IPS DF 4.7 (cell line): ENCODE measurements at regions not wholly inside any gene's neighbourhood (a gene's known extent, or its start where the extent isn't known, plus 50 kb on each side); places are given as distances from the start of the nearest gene placed in this dataset.

Source experiments
- DNase-seq: peaks from one replicate; pipeline ENCODE4 v3.0.0-alpha.2; 2013; ENCODE audit warnings: low spot score; ENCODE audit errors: extremely low read depth

DNA sequence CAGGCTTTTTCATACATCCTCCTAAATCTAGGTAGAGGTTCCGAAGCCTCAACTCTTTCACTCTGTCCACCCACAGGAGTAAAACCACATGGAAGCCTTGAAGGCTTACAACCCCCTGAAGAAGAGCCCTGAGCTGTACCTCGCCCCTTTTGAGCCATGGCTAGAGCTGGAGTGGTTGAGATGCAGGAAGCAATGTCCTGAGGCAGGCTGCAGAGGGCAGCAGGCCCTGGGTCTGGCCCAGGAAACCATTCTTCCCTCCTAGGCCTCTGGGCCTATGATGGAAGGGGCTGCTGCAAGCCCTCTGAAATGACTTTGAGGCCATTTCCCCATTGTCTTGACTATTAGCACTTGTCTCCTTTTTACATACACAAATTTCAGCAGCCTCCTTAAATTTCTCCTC lies 1503.0 kb downstream of the KCNT2 start:
- DNase-seq, result no peak

DNA sequence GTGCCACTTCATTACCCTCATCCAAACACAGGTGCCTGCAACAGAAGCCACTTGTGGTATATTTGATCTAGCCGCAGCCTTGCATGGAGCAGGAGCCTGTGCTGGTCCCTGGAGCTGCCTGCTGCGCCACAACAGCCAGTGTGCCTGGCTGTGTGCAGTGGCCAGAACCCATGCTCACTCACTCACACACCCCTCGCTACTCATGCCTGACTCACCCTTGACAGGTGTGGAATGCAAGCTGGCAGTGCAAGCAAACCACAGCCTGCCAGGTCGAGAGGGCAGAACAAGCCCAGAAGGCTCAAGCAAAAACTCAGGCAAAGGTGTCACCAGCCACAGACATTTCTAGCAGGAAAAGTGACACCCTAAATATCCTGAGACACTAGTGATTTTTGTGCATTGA lies 1510.9 kb downstream of the KCNT2 start:
- no peak for DNase-seq

DNA sequence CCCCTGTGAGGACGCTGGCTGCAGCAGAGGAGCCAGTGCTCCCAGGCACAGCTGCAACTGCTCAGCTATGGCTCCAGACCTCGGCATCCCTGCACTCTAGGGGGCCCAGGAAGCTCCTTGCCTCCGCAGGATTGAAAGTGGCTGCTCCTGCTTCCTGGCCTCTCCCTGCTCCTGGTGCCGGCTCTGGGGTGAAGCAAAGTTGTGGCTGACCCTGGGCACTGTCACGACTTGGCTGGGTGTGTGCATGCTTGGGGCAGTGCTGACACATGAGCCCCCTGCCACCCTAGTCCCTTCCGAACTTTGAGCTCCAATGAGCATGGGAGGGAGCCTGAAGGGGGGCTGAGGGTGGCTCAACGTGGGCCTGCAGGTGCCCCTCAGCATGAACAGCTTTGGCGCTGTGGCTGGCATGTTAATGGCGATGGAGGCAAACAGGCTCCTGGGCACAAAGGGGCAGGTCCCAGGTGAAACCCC lies 1512.2 kb downstream of the KCNT2 start:
- DNase-seq, result no peak

DNA sequence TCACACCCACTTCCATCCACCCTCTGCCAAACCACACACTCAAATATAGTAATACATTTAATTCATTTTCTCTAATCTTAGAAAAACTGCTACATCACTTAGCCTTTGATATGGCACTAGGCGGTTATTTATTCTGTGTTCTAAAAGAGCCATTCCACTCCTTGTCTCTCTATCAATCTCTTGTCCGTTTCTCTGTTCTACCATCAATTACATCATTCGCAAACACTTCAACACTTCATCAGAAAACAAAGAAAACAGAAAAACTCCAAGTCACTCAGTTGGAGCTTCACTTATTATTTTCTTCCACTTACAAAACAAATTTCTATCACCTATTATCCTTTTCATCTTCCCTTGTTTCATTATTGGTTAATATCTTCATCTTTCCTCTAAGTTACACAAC lies 1523.0 kb downstream of the KCNT2 start:
- no peak for DNase-seq

DNA sequence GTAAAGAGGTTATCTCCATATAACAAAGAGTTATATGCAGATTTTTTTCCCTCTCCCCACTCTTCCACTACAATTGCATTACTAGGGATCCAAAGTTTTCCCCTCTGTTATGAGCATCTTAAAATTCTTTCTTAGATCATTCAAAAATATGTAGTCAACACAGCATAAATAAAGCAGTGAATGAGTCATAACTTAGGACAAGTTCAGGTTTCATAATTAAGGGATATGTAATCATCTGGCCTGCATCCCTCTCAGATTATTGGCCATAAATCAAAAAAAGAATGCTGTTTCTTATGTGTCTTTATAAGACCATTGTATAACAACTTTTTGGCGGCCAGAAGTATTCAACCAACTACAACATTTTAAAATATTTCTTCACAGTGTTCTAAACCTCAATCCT lies 1526.1 kb downstream of the KCNT2 start:
- DNase-seq, result no peak

DNA sequence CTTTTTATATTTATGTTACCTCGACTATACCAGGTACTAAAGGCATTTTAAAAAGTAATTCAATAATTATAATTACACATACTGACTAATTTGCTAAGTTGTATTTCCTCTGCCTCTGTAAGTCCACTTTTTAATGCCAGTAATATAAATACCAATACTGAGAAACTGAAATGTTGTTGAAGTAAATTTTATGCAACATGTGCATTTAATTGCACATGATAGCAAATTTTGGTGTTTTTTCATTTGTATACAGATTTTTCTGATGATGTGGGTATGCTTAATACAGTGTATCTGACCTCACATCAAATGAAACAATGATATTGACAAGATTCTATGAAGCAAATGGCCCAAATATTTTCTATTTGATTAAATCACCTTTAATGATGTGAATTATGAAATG lies 1531.6 kb downstream of the KCNT2 start:
- no peak for DNase-seq

DNA sequence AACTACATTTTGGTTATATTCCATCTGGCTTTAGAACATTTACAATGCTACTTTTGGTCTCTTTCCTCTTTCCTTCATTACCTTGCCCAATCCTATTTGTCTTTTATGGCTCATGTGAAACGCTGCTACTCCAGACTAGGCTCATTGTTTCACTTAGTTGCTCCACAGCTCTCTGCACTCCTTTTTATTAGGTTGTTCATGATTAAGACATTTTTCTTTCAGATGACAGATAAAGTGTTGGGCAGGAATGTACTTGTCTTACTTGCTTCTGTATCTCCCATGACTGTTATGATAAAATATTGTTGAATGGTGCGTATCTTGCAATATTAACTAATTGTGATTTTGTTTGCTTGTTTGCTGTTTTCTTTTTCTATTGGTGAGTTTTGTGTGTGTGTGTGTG lies 1532.3 kb downstream of the KCNT2 start:
- DNase-seq, result no peak

DNA sequence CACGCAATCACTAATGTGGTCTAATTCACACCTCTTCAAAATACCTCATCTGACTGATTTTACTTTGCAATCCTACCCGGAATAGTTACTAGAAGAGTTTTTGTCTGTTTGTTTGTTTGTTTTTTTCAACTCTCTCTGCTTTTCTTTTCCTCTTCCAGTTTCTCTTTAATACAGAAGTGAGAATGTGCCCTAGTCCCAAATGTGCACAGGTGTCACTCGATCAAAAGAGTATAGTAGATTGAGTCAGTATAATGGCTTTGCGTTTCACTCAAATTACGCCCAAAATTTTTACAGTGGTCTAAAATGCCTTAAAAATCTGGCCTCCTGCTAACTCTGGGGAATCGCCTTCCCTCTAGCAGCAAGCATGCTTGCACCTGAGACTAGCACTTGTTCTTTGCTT lies 1536.8 kb downstream of the KCNT2 start:
- DNase-seq, result no peak

DNA sequence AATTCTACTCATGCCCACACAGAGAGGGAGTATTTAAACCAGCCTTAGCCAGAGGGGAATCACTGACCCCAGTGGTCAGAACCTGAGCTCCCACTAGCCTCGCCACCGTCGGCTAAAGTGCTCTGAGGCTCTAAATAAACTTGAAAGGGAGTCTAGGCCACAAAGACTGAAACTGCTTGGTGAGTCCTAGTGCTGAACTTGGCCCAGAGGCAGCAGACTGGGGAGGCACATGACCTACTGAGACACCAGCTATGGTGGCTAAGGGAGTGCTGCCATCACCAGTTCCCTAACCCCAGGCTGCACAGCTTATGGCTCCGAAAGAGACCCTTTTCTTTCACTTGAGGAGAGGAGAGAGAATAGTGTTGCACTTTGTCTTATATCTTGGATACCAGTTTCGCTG lies 1542.8 kb downstream of the KCNT2 start:
- DNase-seq, result no peak

DNA sequence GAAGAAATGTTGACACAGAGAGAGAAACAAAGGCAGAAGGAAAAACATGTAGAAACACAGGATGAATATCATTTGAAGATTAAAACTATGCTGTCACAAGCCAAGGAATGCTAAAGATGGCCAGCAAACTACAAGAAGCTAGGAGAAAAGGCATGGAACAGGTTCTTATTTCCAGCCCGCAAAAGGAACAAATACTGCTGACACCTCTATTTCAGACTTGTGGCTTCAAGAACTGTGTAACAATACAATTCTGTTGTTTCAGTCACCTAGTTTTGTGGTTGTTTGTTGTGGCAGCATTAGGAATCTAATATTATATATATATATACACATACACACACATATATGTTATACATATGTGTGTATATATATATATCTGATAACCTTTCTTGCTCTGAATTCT lies 1543.9 kb downstream of the KCNT2 start:
- no peak for DNase-seq

DNA sequence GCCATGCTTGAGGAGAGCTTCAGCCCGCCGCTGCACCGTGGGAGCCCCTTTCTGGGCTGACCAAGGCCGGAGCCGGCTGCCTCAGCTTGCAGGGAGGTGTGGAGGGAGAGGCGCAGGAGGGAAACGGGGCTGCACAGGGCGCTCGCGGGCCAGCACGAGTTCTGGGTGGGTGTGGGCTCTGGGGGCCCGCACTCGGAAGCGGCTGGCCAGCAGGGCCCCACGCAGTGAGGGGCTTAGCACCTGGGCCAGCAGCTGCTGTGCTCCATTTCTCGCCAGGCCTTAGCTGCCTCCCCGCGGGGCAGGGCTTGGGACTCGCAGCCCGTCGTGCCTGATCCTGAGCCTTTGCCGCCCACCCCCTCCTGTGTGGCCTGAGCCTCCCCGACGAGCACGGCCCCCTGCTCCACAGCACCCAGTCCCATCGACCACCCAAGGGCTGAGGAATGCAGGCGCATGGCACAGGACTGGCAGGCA lies 1554.0 kb downstream of the KCNT2 start:
- no peak for DNase-seq

DNA sequence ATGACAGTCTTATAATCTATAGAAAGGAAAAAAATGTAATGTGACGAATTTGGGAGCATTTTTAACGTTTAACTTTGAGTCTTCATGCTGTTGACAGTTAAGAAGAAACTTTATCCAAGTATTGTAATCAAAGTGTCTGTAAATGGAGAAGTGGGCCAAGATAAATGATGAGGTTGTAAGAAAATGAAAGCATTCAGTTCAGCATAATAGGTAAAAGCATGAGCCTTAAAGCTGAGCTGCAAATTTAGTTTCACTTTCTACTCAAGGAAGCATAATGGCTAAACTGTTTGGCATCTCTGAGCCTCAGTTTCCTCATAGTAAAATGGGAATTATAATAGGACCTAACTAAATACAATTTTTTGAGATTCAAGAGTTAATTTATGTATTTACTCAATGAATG lies 1554.8 kb downstream of the KCNT2 start:
- DNase-seq, result no peak

DNA sequence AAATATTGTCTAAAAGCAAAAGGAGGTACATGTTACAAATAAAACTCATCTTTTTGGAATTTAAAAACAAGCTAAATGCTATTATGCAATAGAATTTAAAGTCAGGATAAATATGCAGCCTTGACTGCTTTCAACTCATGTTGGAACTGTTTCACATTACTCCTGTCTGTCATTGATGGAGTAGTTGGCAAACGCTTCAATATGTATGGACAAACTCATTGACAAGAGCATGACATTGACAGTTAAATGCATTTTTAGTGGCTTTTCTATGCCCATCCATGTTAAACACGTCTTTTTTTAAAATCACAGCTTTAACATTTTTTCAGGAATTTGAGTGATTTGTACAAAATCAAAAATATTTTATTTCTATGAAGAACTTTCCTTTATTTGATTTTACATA lies 1560.5 kb downstream of the KCNT2 start:
- DNase-seq, result no peak

DNA sequence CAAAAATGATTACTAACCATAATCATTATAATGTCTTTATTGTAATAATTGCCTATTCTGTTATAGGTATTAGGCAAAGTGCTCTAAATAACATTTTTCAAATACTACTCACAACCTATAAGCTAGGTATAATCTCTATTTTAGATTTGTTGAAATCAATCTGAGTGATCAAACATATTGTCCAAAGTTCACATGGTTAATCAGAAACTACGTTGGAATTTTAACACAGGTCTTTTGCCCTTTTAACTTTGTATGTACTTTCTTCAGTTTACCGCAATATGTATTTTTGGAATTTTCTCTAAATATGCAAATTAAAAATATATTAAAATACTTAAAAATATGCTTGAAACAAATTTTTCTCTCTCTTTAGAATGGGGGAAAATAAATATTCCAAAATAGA lies 1563.2 kb downstream of the KCNT2 start:
- no peak for DNase-seq

DNA sequence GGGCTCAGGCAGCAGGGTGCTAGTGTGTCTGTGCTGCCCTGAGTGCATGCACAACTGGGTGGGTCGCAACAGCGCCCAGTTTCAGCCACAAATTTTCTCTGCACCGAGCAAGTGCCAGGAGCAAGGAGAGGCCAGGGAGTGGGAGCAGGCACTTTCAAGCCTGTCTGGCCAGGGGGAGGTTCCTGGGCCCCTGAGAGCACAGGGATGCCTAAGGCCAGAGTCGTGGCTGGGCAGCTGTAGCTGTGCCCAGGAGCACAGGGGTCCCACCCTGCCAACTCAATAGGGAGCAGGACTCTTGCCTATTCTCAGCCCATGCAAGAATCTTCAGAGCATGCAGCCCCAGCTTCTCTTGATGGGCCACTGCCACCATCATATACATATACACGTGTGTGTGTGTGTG lies 1577.4 kb downstream of the KCNT2 start:
- DNase-seq, result no peak

DNA sequence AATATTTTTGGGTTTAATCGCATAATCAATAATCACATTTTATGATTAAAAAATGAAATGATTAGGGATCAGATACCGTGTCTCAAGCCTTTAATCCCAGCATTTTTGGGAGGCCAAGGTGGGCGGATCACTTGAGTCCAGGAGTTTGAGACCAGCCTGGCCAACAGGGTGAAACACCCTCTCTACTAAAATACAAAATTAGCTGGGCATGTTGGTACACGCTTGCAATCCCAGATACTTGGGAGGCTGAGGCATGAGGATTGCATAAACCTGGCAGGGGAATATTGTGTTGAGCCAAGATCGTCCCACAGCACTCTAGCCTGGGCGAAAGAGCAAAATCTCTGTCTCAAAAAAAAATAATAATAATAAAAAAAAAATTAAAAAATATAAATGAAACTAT lies 1581.4 kb downstream of the KCNT2 start:
- no peak for DNase-seq

DNA sequence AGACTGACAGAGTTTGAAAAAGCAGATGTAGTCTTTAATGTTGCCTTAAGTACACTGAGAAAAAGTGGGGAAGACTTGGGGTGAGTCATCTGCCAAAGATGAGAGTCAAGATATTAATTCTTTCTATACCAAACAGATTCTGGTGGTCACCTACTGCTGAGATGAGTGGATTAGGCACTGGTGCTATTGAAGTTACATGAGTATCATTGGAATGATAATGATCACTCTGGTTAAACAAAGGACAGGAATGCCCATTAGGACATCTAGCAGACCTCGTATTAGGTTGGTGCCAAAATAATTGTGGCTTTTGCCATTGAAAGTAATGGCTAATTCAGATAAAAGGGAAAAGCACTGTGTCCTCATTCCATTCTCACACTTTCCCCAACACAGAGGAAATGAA lies 1588.9 kb downstream of the KCNT2 start:
- DNase-seq, result no peak

DNA sequence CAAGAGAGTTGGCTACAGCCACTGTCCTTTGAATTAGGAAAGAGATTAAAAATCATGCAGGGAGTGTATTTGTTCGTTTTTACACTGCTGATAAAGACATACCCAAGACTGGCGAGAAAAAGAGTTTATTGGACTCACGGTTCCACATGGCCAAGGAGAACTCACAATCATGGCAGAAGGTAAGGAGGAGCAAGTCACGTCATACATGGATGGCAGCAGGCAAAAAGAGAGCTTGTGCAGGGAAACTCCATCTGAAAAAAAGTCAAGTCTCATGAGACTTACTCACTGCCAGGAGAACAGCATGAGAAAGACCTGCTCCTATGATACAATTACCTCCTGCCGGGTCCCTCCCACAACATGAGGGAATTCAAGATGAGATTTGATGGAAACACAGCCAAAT lies 1595.2 kb downstream of the KCNT2 start:
- DNase-seq, result no peak

DNA sequence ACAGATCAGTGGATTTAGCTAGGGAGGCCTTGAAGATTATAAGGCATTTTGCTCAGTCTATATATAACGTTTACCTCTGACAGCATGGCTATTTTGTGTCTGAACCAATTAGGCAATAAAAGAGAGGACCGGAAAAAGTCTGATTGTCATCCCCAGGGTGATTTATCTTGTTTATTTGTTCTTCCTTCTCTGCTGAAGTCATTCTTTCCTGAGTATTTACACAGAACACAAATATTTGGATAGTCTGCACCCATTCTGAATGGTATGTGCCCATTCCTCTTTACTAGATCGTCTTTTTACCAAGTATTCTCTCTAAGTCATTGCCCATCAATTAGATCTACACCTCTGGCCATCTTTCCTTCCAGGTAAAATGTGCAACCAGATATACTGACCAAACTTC lies 1602.9 kb downstream of the KCNT2 start:
- DNase-seq, result no peak

DNA sequence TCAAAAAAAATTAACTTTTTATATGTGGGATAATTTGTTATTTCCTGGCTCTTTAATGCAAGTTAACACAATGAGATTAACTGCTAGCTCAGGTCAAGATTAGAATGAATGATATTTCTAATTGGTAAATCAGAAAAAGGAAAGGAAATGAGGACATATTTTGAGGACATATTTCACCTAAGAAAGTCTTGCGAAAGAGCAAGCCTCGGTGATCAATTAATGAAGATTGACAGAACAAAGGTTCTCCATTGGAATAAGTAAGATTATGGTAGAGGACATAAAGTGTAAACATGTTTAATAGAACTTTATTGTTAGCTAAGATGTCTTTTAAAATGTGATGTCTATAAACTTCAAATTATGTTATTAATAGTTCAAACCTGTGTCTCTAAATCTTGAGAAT lies 1617.8 kb downstream of the KCNT2 start:
- no peak for DNase-seq

DNA sequence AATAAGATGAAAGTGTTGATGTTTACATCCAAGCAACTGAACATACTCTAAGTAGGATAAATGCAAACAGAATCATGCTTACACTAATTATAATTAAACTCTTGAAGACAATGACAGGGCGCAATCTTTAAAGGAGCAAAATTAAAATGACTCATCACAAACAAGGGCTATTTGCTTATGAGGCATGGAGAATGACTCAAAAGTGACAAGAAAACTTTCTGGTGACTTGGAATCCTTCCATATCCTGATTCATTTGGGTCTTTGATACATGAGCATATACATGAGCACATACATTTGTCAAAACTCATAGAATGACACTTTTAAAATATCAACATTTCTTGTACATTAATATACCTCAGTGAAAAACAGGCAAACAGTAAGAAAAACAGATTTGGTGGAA lies 1632.3 kb downstream of the KCNT2 start:
- no peak for DNase-seq

DNA sequence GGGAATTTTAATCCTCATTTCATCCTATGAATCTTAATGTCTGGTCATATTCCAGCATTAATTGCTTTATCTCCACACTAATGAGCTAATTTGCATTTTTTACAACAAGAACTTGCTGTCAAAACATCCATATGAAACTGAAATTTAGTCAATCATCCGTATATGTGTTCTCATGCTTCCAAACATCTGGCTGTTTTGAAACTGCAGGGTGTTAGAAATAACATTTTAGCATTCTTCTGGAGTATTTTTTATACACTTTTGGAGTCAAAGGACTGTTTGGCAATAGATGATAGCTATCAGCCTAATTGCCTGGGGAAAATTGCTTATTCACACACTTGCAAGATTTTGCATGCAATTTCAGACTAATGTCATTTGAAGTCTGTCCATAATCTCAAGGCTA lies 1639.3 kb downstream of the KCNT2 start:
- no peak for DNase-seq

DNA sequence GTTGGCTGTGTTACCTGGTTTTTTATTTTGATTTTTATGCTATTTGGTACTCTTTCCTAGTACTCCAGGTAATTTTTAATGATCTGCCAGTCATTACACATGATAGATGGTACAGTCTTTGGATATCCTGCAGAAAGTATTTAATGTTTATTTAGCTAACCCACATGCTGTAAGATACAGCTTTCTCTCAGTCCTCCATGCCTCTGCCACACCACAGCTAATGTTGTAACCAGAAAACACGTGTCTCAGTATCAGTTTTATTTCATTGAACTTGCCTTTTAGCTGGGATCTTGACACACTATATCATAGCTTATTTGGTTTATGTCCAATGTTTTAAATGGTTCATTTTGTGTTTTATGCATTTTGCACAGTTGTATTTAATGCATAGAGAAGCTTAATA lies 1648.4 kb downstream of the KCNT2 start:
- DNase-seq, result no peak

DNA sequence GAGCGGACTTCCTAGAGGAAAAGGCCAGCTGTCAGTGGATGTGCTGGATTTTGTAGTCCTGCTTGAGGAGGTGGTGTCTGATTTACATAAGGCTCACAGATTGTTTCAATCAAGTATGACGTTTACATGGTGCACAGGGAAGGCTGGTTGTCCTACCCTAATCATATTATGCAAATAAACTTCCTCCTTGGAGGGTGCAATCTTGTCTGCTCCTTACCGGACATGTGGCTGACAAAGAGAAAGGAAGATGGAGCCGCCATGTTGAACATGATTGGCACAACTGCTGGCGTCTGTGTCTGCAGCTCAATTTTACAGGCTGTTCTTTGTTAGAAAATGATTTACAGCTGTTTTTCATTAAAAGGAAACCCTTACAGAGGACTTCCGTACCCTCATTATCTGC lies 1656.1 kb downstream of the KCNT2 start:
- DNase-seq, result no peak
